ENCODE measurements at regions not wholly inside any gene's neighbourhood (a gene's known extent, or its start where the extent isn't known, plus 50 kb on each side); places are given as distances from the start of the nearest gene placed in this dataset.

GRCh38 chr12:34290381-34290995, 268.2 kb downstream of the ALG10 start:
- no peaks in the 10 kb centered on the region for H3K36me3 ChIP-seq (ENCODE audit: control insufficient read depth in 2 of 2, insufficient read depth in 2 of 2, low read length in 1 of 2)

DNA sequence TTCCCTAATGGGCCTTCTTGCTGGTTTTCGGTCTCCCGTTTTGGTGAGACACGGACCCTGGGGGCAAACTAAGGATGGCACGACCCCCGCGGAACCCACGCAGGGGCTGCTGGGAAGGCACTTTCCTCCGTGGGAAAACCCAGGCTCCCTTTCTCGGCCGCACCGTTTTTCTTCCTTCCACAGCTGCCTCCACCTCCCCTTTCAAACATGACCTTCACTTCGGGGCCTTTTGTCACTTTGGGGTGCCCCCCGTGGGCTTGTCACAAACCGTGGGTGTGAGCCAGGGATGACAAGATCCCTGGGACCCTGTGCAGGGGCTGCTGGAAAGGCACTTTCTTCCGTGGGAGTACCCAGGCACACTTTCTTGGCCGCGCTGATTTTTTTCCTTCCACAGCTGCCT, 268.7 kb downstream of the ALG10 start:
- DNase-seq (ENCODE audit: low read depth in 6 of 9, low spot score in 9 of 9): no peak
- WGBS: 87% methylated on average over 17 of the region's 17 CpGs
- Histone ChIP-seq H3K27ac (ENCODE audit: low read depth in 1 of 2, low read length in 1 of 2) (no peak overlapping the region), H3K36me3 (ENCODE audit: control insufficient read depth in 2 of 2, insufficient read depth in 2 of 2, low read length in 1 of 2) (no peaks in the 10 kb centered on the region), H3K27me3 (ENCODE audit: control insufficient read depth in 2 of 2, insufficient read depth in 1 of 2, low read length in 1 of 2) (no peaks in the 10 kb centered on the region), H3K4me3 (ENCODE audit: low read length in 2 of 2) (no peak overlapping the region), H3K4me1 (ENCODE audit: control insufficient read depth in 2 of 2, insufficient read depth in 2 of 2, low read length in 2 of 2) (no peaks in the 10 kb centered on the region), H3K9me3 (ENCODE audit: control insufficient read depth in 2 of 2, insufficient read depth in 1 of 2, low read length in 1 of 2) (peaks cover 21 to 100% of the 10 kb centered on the region in 2 donors)

More at GRCh38 chr12:34290381-34290995, 268.2 kb downstream of the ALG10 start:
- no peak for DNase-seq (ENCODE audit: low read depth in 6 of 9, low spot score in 9 of 9)
- Histone ChIP-seq H3K27me3 (ENCODE audit: control insufficient read depth in 2 of 2, insufficient read depth in 1 of 2, low read length in 1 of 2) (no peaks in the 10 kb centered on the region), H3K4me3 (ENCODE audit: low read length in 2 of 2) (no peak overlapping the region), H3K9me3 (ENCODE audit: control insufficient read depth in 2 of 2, insufficient read depth in 1 of 2, low read length in 1 of 2) (peaks cover 21 to 96% of the 10 kb centered on the region in 2 donors), H3K27ac (ENCODE audit: low read depth in 1 of 2, low read length in 1 of 2) (no peak overlapping the region), H3K4me1 (ENCODE audit: control insufficient read depth in 2 of 2, insufficient read depth in 2 of 2, low read length in 2 of 2) (no peaks in the 10 kb centered on the region)
- WGBS: 74% methylated on average over 27 of the region's 27 CpGs

GRCh38 chr12:34291426-34291901, 269.2 kb downstream of the ALG10 start:
- no peaks in the 10 kb centered on the region for H3K36me3 ChIP-seq (ENCODE audit: control insufficient read depth in 2 of 2, insufficient read depth in 2 of 2, low read length in 1 of 2)
- H3K9me3 ChIP-seq (ENCODE audit: control insufficient read depth in 2 of 2, insufficient read depth in 1 of 2, low read length in 1 of 2): peaks cover 21 to 100% of the 10 kb centered on the region in 2 donors
- 89% methylated on average over 19 of the region's 19 CpGs for WGBS
- H3K27me3 ChIP-seq (ENCODE audit: control insufficient read depth in 2 of 2, insufficient read depth in 1 of 2, low read length in 1 of 2): no peaks in the 10 kb centered on the region
- no peak for DNase-seq (ENCODE audit: low read depth in 6 of 9, low spot score in 9 of 9)
- H3K4me1 ChIP-seq (ENCODE audit: control insufficient read depth in 2 of 2, insufficient read depth in 2 of 2, low read length in 2 of 2): no peaks in the 10 kb centered on the region
- H3K27ac ChIP-seq (ENCODE audit: low read depth in 1 of 2, low read length in 1 of 2): no peak overlapping the region
- no peak overlapping the region for H3K4me3 ChIP-seq (ENCODE audit: low read length in 2 of 2)

GRCh38 chr12:34292736-34293625, 270.7 kb downstream of the ALG10 start:
- no peak overlapping the region for H3K27ac ChIP-seq (ENCODE audit: low read depth in 1 of 2, low read length in 1 of 2)
- no peaks in the 10 kb centered on the region for H3K27me3 ChIP-seq (ENCODE audit: control insufficient read depth in 2 of 2, insufficient read depth in 1 of 2, low read length in 1 of 2)
- no peak overlapping the region for H3K4me3 ChIP-seq (ENCODE audit: low read length in 2 of 2)
- peaks cover 21 to 100% of the 10 kb centered on the region in 2 donors for H3K9me3 ChIP-seq (ENCODE audit: control insufficient read depth in 2 of 2, insufficient read depth in 1 of 2, low read length in 1 of 2)
- WGBS: 85% methylated on average over 34 of the region's 34 CpGs
- DNase-seq (ENCODE audit: low read depth in 6 of 9, low spot score in 9 of 9): no peak
- H3K36me3 ChIP-seq (ENCODE audit: control insufficient read depth in 2 of 2, insufficient read depth in 2 of 2, low read length in 1 of 2): no peaks in the 10 kb centered on the region
- H3K4me1 ChIP-seq (ENCODE audit: control insufficient read depth in 2 of 2, insufficient read depth in 2 of 2, low read length in 2 of 2): no peaks in the 10 kb centered on the region

GRCh38 chr12:34294137-34294536, 271.8 kb downstream of the ALG10 start:
- no peak overlapping the region for H3K27ac ChIP-seq (ENCODE audit: low read depth in 1 of 2, low read length in 1 of 2)
- peaks cover 27 to 100% of the 10 kb centered on the region in 2 donors for H3K9me3 ChIP-seq (ENCODE audit: control insufficient read depth in 2 of 2, insufficient read depth in 1 of 2, low read length in 1 of 2)
- no peak overlapping the region for H3K4me3 ChIP-seq (ENCODE audit: low read length in 2 of 2)
- WGBS: 79% methylated on average over 13 of the region's 13 CpGs
- H3K36me3 ChIP-seq (ENCODE audit: control insufficient read depth in 2 of 2, insufficient read depth in 2 of 2, low read length in 1 of 2): no peaks in the 10 kb centered on the region
- no peaks in the 10 kb centered on the region for H3K4me1 ChIP-seq (ENCODE audit: control insufficient read depth in 2 of 2, insufficient read depth in 2 of 2, low read length in 2 of 2)
- DNase-seq (ENCODE audit: low read depth in 6 of 9, low spot score in 9 of 9): no peak
- H3K27me3 ChIP-seq (ENCODE audit: control insufficient read depth in 2 of 2, insufficient read depth in 1 of 2, low read length in 1 of 2): no peaks in the 10 kb centered on the region

GRCh38 chr12:34294671-34295365, 272.5 kb downstream of the ALG10 start:
- H3K27me3 ChIP-seq (ENCODE audit: control insufficient read depth in 2 of 2, insufficient read depth in 1 of 2, low read length in 1 of 2): no peaks in the 10 kb centered on the region
- H3K9me3 ChIP-seq (ENCODE audit: control insufficient read depth in 2 of 2, insufficient read depth in 1 of 2, low read length in 1 of 2): peaks cover 28 to 100% of the 10 kb centered on the region in 2 donors
- H3K36me3 ChIP-seq (ENCODE audit: control insufficient read depth in 2 of 2, insufficient read depth in 2 of 2, low read length in 1 of 2): no peaks in the 10 kb centered on the region
- WGBS: 87% methylated on average over 23 of the region's 23 CpGs
- no peak overlapping the region for H3K4me3 ChIP-seq (ENCODE audit: low read length in 2 of 2)
- H3K27ac ChIP-seq (ENCODE audit: low read depth in 1 of 2, low read length in 1 of 2): no peak overlapping the region
- H3K4me1 ChIP-seq (ENCODE audit: control insufficient read depth in 2 of 2, insufficient read depth in 2 of 2, low read length in 2 of 2): no peaks in the 10 kb centered on the region
- DNase-seq (ENCODE audit: low read depth in 6 of 9, low spot score in 9 of 9): no peak

DNA sequence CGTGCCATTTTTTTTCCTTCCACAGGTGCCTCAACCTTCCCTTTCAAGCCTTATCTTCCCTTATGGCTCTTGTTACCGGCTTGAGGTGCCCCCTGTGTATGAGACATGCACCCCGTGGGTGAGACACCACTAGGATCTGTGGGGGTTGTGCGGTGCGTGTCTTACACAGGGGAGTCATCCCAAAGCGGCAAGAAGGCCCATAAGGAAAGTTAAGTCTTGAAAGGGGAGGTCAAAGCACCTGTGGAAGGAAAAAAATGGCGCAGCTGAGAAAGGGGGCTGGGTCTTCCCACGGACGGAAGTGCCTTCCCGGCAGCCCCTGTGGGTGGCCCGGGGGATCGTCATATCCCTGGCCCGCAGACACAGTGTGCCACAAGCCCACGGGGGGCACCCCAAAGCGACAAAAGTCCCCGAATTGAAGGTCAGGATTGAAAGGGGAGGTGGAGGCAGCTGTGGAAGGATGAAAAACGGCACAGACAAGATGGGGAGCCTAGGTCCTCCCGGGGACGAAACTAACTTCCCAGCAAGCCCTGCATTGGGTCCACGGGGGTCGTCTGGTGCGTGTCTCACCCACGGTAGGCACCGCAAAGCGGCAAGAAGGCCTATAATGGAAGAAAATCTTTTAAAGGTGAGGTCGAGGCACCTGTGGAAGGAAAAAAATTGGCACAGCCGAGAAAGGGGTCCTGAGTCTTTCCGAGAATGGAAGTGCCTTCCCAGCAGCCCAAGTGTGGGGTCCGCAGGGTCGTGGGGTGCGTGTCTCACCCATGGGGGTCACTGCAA, 273.3 kb downstream of the ALG10 start:
- no peak for DNase-seq (ENCODE audit: low read depth in 6 of 9, low spot score in 9 of 9)
- H3K27me3 ChIP-seq (ENCODE audit: control insufficient read depth in 2 of 2, insufficient read depth in 1 of 2, low read length in 1 of 2): no peaks in the 10 kb centered on the region
- no peaks in the 10 kb centered on the region for H3K4me1 ChIP-seq (ENCODE audit: control insufficient read depth in 2 of 2, insufficient read depth in 2 of 2, low read length in 2 of 2)
- 84% methylated on average over 31 of the region's 31 CpGs for WGBS
- peaks cover 28 to 100% of the 10 kb centered on the region in 2 donors for H3K9me3 ChIP-seq (ENCODE audit: control insufficient read depth in 2 of 2, insufficient read depth in 1 of 2, low read length in 1 of 2)
- H3K27ac ChIP-seq (ENCODE audit: low read depth in 1 of 2, low read length in 1 of 2): no peak overlapping the region
- H3K4me3 ChIP-seq (ENCODE audit: low read length in 2 of 2): no peak overlapping the region
- H3K36me3 ChIP-seq (ENCODE audit: control insufficient read depth in 2 of 2, insufficient read depth in 2 of 2, low read length in 1 of 2): no peaks in the 10 kb centered on the region

DNA sequence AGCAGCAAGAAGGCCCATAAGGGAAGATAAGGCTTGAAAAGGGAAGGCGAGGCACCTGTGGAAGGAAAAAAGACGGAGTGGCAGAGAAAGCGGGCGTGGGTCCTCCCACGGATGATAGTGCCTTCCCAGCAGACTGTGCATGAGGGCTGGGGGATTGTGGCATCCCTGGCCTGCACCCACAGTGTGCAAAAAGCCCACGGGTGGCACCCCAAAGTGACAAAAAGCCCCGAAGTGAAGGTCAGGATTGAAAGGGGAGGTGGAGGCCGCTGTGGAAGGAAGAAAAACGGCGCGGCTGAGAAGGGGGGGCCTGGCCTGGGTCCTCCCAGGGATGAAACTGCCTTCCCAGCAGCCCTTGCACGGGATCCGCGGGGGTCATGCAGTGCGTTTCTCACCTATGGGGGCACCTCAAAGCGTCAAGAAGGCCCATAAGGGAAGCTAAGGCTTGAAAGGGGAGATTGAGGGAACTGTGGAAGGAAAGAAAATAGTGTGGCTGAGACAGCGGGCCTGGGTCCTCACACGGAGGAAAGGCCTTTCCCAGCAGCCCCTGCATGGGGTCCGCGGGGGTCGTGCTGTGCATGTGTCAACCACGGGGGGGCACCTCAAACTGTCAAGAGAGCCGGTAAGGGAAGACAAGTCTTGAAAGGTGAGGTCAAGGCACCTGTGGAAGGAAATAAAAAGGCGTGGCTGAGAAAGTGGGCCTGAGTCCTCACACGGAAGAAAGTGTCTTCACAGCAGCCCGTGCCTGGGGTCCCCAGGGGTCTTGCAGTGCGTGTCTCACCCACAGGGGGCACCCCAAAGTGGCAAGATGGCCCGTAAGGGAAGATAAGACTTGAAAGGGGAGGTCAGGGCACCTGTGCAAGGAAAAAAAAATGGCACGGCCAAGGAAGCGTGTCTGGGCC, 274.1 kb downstream of the ALG10 start:
- no peaks in the 10 kb centered on the region for H3K36me3 ChIP-seq (ENCODE audit: control insufficient read depth in 2 of 2, insufficient read depth in 2 of 2, low read length in 1 of 2)
- DNase-seq (ENCODE audit: low read depth in 6 of 9, low spot score in 9 of 9): no peak
- H3K27ac ChIP-seq (ENCODE audit: low read depth in 1 of 2, low read length in 1 of 2): no peak overlapping the region
- H3K4me3 ChIP-seq (ENCODE audit: low read length in 2 of 2): no peak overlapping the region
- 83% methylated on average over 30 of the region's 30 CpGs for WGBS
- no peaks in the 10 kb centered on the region for H3K27me3 ChIP-seq (ENCODE audit: control insufficient read depth in 2 of 2, insufficient read depth in 1 of 2, low read length in 1 of 2)
- H3K4me1 ChIP-seq (ENCODE audit: control insufficient read depth in 2 of 2, insufficient read depth in 2 of 2, low read length in 2 of 2): no peaks in the 10 kb centered on the region
- H3K9me3 ChIP-seq (ENCODE audit: control insufficient read depth in 2 of 2, insufficient read depth in 1 of 2, low read length in 1 of 2): peaks cover 26 to 100% of the 10 kb centered on the region in 2 donors
